SK-N-SH (cell line): ENCODE measurements at regions not wholly inside any gene's neighbourhood (a gene's known extent, or its start where the extent isn't known, plus 50 kb on each side); places are given as distances from the start of the nearest gene placed in this dataset.

ENCODE experiments used
- CTCF ChIP-seq: fragments of 200-600 bp; sonication (generic); IDR thresholded peaks from 2 replicates; pipeline ENCODE4 v1.6.1; 2017; ENCODE audit warnings: antibody characterized with exemption, mild to moderate bottlenecking, moderate library complexity
- ELF1 ChIP-seq: IDR thresholded peaks from 2 replicates; pipeline ENCODE4 v1.4.0; 2012
- FOSL2 ChIP-seq: IDR thresholded peaks from 2 replicates; pipeline ENCODE4 v1.4.0; 2012; ENCODE audit warnings: low read depth, mild to moderate bottlenecking, moderate library complexity, borderline replicate concordance
- FOXM1 ChIP-seq: IDR thresholded peaks from 2 replicates; pipeline ENCODE4 v1.4.0; 2012; ENCODE audit warnings: low read depth, mild to moderate bottlenecking
- GABPA ChIP-seq: IDR thresholded peaks from 2 replicates; pipeline ENCODE4 v1.4.0; 2012; ENCODE audit warnings: low read depth, mild to moderate bottlenecking
- MXI1 ChIP-seq: IDR thresholded peaks from 2 replicates; pipeline ENCODE4 v1.6.1; 2012; ENCODE audit warnings: mild to moderate bottlenecking, low read depth, low read length, improper control_type of control experiment
- NFIC ChIP-seq: IDR thresholded peaks from 2 replicates; pipeline ENCODE4 v1.4.0; 2012; ENCODE audit warnings: borderline replicate concordance
- POLR2AphosphoS5 ChIP-seq: IDR thresholded peaks from 2 replicates; pipeline ENCODE4 v1.6.1; 2012; ENCODE audit warnings: low read depth, low read length
- RCOR1 ChIP-seq: fragments of 150-350 bp; IDR thresholded peaks from 2 replicates; pipeline ENCODE4 v1.6.1; 2017; ENCODE audit warnings: antibody characterized with exemption, low read length
- REST ChIP-seq: IDR thresholded peaks from 2 replicates; pipeline ENCODE4 v1.6.1; 2012; ENCODE audit warnings: mild to moderate bottlenecking, low read depth, low read length, moderate library complexity
- TEAD4 ChIP-seq: IDR thresholded peaks from 2 replicates; pipeline ENCODE4 v1.4.0; 2012; ENCODE audit warnings: mild to moderate bottlenecking, borderline replicate concordance; ENCODE audit not compliant: insufficient read depth
- USF2 ChIP-seq: fragments of 150-350 bp; IDR thresholded peaks from 2 replicates; pipeline ENCODE4 v1.6.1; 2017; ENCODE audit warnings: antibody characterized with exemption, low read length, low read depth, borderline replicate concordance

GRCh38 chr2:5393474-5393873, 298.7 kb upstream of the SOX11 start:
- TF ChIP-seq MXI1 (no peak), FOSL2 (no peak), CTCF (no peak), RCOR1 (no peak), GABPA (no peak), POLR2AphosphoS5 (no peak), FOXM1 (no peak), USF2 (no peak), TEAD4 (no peak), ELF1 (no peak), REST (no peak), NFIC (no peak)
